ENCODE measurements at regions not wholly inside any gene's neighbourhood (a gene's known extent, or its start where the extent isn't known, plus 50 kb on each side); places are given as distances from the start of the nearest gene placed in this dataset.

- DNase-seq: no peak
- TF ChIP-seq POLR2A (IDR thresholded peaks at IDR 0.05; ENCODE audit: low read length): no peak
- TF ChIP-seq GATA1 (IDR thresholded peaks at IDR 0.05; ENCODE audit: low read depth, low read length): no peak
These were observed 1057.8 kb upstream of the CDH2 start for GRCh38 chr18:29234751-29235150.

- no peak for DNase-seq
These were observed 1049.3 kb upstream of the CDH2 start for GRCh38 chr18:29226213-29226612.

GRCh38 chr18:29225351-29225750 lies 1048.4 kb upstream of the CDH2 start:
- no peak for TF ChIP-seq POLR2A (IDR thresholded peaks at IDR 0.05; ENCODE audit: low read length)
- no peak for TF ChIP-seq GATA1 (IDR thresholded peaks at IDR 0.05; ENCODE audit: low read depth, low read length)
- DNase-seq: no peak

More at GRCh38 chr18:29226213-29226612, 1049.3 kb upstream of the CDH2 start:
- no peak for TF ChIP-seq POLR2A (IDR thresholded peaks at IDR 0.05; ENCODE audit: low read length)
- no peak for TF ChIP-seq GATA1 (IDR thresholded peaks at IDR 0.05; ENCODE audit: low read depth, low read length)

GRCh38 chr18:29218091-29218490 lies 1041.2 kb upstream of the CDH2 start:
- no peak for DNase-seq
- TF ChIP-seq GATA1 (IDR thresholded peaks at IDR 0.05; ENCODE audit: low read depth, low read length): no peak

- no peak for TF ChIP-seq GATA1 (IDR thresholded peaks at IDR 0.05; ENCODE audit: low read depth, low read length)
- DNase-seq: no peak
These were observed 1040.4 kb upstream of the CDH2 start for GRCh38 chr18:29217124-29217915.

- no peak for DNase-seq
- TF ChIP-seq POLR2A (IDR thresholded peaks at IDR 0.05; ENCODE audit: low read length): no peak
- TF ChIP-seq GATA1 (IDR thresholded peaks at IDR 0.05; ENCODE audit: low read depth, low read length): no peak
These were observed 1021.9 kb upstream of the CDH2 start for GRCh38 chr18:29198834-29199233.

- TF ChIP-seq GATA1 (IDR thresholded peaks at IDR 0.05; ENCODE audit: low read depth, low read length) (no peak), POLR2A (IDR thresholded peaks at IDR 0.05; ENCODE audit: low read length) (no peak)
These were observed 1019.4 kb upstream of the CDH2 start for GRCh38 chr18:29196307-29196706.

GRCh38 chr18:29191263-29191662 lies 1014.3 kb upstream of the CDH2 start:
- no peak for DNase-seq
- no peak for TF ChIP-seq GATA1 (IDR thresholded peaks at IDR 0.05; ENCODE audit: low read depth, low read length)

More at GRCh38 chr18:29196307-29196706, 1019.4 kb upstream of the CDH2 start:
- no peak for DNase-seq

- TF ChIP-seq GATA1 (IDR thresholded peaks at IDR 0.05; ENCODE audit: low read depth, low read length) (no peak), POLR2A (IDR thresholded peaks at IDR 0.05; ENCODE audit: low read length) (no peak)
- DNase-seq: no peak
These were observed 1011.8 kb upstream of the CDH2 start for GRCh38 chr18:29188760-29189159.

GRCh38 chr18:29185801-29186200 lies 1008.9 kb upstream of the CDH2 start:
- TF ChIP-seq GATA1 (IDR thresholded peaks at IDR 0.05; ENCODE audit: low read depth, low read length) (no peak), POLR2A (IDR thresholded peaks at IDR 0.05; ENCODE audit: low read length) (no peak)
- no peak for DNase-seq

- no peak for DNase-seq
- no peak for TF ChIP-seq GATA1 (IDR thresholded peaks at IDR 0.05; ENCODE audit: low read depth, low read length)
- no peak for TF ChIP-seq POLR2A (IDR thresholded peaks at IDR 0.05; ENCODE audit: low read length)
These were observed 1007.7 kb upstream of the CDH2 start for GRCh38 chr18:29184654-29185053.

- TF ChIP-seq POLR2A (IDR thresholded peaks at IDR 0.05; ENCODE audit: low read length): no peak
- no peak for TF ChIP-seq GATA1 (IDR thresholded peaks at IDR 0.05; ENCODE audit: low read depth, low read length)
- no peak for DNase-seq
These were observed 1004.4 kb upstream of the CDH2 start for GRCh38 chr18:29181151-29181901.

GRCh38 chr18:29176681-29177080 lies 999.8 kb upstream of the CDH2 start:
- TF ChIP-seq GATA1 (IDR thresholded peaks at IDR 0.05; ENCODE audit: low read depth, low read length): no peak
- TF ChIP-seq POLR2A (IDR thresholded peaks at IDR 0.05; ENCODE audit: low read length): no peak
- no peak for DNase-seq

GRCh38 chr18:29174891-29175290 lies 998.0 kb upstream of the CDH2 start:
- DNase-seq: no peak
- TF ChIP-seq GATA1 (IDR thresholded peaks at IDR 0.05; ENCODE audit: low read depth, low read length) (no peak), POLR2A (IDR thresholded peaks at IDR 0.05; ENCODE audit: low read length) (no peak)

- no peak for DNase-seq
- TF ChIP-seq GATA1 (IDR thresholded peaks at IDR 0.05; ENCODE audit: low read depth, low read length) (no peak), POLR2A (IDR thresholded peaks at IDR 0.05; ENCODE audit: low read length) (no peak)
These were observed 995.8 kb upstream of the CDH2 start for GRCh38 chr18:29172756-29173067.

All from erythroblast (primary cell).